Osteocyte (in vitro differentiated cells): ENCODE measurements at regions not wholly inside any gene's neighbourhood (a gene's known extent, or its start where the extent isn't known, plus 50 kb on each side); places are given as distances from the start of the nearest gene placed in this dataset.
A peak's percentile ranks its signal among the peaks of the same experiment; 100 is the strongest.
"Not testable (repeated sequence)": the region's sequence is repeated elsewhere in the genome, so short reads cannot be mapped to it uniquely, and the experiment has no call there.

Experiments used
- DNase-seq: peaks from one replicate; pipeline ENCODE4 v3.0.0; 2021; ENCODE audit warnings: mixed read lengths; ENCODE audit not compliant: unreplicated experiment; ENCODE audit errors: extremely low spot score
- H3K27ac Mint-ChIP-seq: one replicate; pipeline ENCODE4 v1.8.0; 2021; ENCODE audit warnings: mild to moderate bottlenecking, mixed read lengths; ENCODE audit not compliant: unreplicated experiment
- H3K27me3 Mint-ChIP-seq: one replicate; pipeline ENCODE4 v1.8.0; 2021; ENCODE audit warnings: mixed read lengths; ENCODE audit not compliant: unreplicated experiment
- H3K36me3 Mint-ChIP-seq: one replicate; pipeline ENCODE4 v1.8.0; 2021; ENCODE audit warnings: mixed read lengths; ENCODE audit not compliant: unreplicated experiment
- H3K4me1 Mint-ChIP-seq: one replicate; pipeline ENCODE4 v1.8.0; 2021; ENCODE audit warnings: mixed read lengths; ENCODE audit not compliant: unreplicated experiment
- H3K4me3 Mint-ChIP-seq: one replicate; pipeline ENCODE4 v1.8.0; 2021; ENCODE audit warnings: mild to moderate bottlenecking, moderate library complexity, mixed read lengths; ENCODE audit not compliant: unreplicated experiment
- H3K9me3 Mint-ChIP-seq: one replicate; pipeline ENCODE4 v1.8.0; 2021; ENCODE audit warnings: mixed read lengths; ENCODE audit not compliant: unreplicated experiment
- TF ChIP-seq, protein P1 (sequence below): fragments of 200-600 bp; sonication (generic); IDR thresholded peaks from 2 replicates; pipeline ENCODE4 v1.5.0; 2021; ENCODE audit warnings: antibody characterized with exemption, mild to moderate bottlenecking, moderate library complexity

DNA sequence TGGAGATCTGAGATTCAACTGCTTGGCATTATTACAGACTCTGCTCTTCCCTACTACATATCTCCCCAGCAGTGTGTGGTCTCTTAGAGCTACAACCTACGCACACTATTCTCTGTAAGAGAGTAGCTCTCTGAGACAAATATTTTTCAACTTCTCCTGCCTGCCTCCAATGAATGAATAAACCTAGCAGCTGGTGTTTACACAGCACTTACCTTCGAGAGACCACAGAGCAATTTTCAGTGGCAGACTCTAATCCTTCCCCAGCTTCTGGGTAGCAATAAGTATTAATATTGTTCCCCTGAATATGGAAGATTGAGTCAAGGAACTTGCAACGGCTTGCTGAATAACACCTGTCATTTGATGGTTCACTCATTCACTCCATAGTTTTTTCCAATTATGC lies 350.9 kb upstream of the SPAG17 start:
- Mint-ChIP-seq H3K9me3 (no peaks in the 10 kb centered on the region), H3K27ac (no peak overlapping the region), H3K36me3 (no peaks in the 10 kb centered on the region), H3K27me3 (no peaks in the 10 kb centered on the region), H3K4me1 (no peaks in the 10 kb centered on the region), H3K4me3 (no peak overlapping the region)
- TF ChIP-seq, protein P1, sequence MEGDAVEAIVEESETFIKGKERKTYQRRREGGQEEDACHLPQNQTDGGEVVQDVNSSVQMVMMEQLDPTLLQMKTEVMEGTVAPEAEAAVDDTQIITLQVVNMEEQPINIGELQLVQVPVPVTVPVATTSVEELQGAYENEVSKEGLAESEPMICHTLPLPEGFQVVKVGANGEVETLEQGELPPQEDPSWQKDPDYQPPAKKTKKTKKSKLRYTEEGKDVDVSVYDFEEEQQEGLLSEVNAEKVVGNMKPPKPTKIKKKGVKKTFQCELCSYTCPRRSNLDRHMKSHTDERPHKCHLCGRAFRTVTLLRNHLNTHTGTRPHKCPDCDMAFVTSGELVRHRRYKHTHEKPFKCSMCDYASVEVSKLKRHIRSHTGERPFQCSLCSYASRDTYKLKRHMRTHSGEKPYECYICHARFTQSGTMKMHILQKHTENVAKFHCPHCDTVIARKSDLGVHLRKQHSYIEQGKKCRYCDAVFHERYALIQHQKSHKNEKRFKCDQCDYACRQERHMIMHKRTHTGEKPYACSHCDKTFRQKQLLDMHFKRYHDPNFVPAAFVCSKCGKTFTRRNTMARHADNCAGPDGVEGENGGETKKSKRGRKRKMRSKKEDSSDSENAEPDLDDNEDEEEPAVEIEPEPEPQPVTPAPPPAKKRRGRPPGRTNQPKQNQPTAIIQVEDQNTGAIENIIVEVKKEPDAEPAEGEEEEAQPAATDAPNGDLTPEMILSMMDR, result no peak
- no peak for DNase-seq

DNA sequence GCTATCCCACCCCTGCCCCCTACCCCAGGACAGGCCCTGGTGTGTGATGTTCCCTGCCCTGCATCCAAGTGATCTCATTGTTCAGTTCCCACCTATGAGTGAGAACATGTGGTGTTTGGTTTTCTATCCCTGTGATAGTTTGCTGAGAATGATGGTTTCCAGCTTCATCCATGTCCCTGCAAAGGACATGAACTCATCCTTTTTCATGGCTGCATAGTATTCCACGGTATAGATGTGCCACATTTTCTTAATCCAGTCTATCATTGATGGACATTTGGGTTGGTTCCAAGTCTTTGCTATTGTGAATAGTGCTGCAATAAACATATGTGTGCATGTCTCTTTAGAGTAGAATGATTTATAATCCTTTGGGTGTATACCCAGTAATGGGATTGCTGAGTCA lies 326.9 kb upstream of the SPAG17 start:
- not testable (repeated sequence) for H3K36me3 Mint-ChIP-seq, H3K27me3 Mint-ChIP-seq, H3K9me3 Mint-ChIP-seq, H3K27ac Mint-ChIP-seq, DNase-seq, H3K4me1 Mint-ChIP-seq, H3K4me3 Mint-ChIP-seq

DNA sequence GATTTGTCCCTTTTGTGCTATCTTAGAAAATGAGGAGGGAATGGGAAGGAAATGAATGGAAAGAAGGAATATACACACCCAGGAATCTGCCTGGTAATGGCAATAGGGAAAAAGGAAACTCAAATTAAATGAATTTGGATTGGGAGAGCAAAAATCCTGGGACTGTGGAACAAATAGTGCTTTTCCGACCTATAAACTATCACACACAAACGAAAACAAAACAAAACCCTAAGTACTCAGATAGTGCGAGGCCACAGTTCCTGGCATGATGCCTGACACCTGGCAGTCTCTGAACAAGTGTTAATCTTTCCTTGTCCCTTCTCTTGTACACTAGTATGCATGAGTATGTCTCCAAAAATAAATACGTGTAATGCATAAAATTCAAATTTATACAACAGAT lies 319.8 kb upstream of the SPAG17 start:
- TF ChIP-seq, protein P1, result no peak
- H3K4me1 Mint-ChIP-seq, result peaks cover 2% of the 10 kb centered on the region
- H3K27me3 Mint-ChIP-seq, result no peaks in the 10 kb centered on the region
- no peak overlapping the region for H3K27ac Mint-ChIP-seq
- H3K4me3 Mint-ChIP-seq, result no peak overlapping the region
- no peak for DNase-seq
- no peaks in the 10 kb centered on the region for H3K36me3 Mint-ChIP-seq
- no peaks in the 10 kb centered on the region for H3K9me3 Mint-ChIP-seq

DNA sequence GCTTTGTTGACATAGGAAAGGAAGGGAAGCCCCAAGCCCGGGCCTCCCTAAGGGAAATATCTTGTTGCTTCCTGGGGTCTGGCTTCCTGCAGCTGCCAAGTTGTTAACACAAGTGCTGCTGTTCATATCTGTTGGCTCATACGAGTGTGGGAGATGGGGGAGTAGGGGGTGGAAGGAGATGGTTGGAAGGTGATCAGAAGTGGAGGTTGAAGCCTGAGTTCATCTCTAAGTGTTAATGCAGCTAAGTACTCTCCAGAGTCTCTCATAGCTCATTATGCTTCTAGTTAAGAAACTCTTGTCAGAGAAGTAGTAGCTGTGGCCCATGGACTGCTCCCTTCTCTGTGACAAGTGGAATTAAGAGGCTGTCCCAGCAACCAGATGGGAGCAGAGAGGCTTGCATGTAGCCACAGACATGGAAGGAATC lies 319.2 kb upstream of the SPAG17 start:
- Mint-ChIP-seq H3K4me3 (peak overlapping the region; percentile 30), H3K27ac (no peak overlapping the region)

DNA sequence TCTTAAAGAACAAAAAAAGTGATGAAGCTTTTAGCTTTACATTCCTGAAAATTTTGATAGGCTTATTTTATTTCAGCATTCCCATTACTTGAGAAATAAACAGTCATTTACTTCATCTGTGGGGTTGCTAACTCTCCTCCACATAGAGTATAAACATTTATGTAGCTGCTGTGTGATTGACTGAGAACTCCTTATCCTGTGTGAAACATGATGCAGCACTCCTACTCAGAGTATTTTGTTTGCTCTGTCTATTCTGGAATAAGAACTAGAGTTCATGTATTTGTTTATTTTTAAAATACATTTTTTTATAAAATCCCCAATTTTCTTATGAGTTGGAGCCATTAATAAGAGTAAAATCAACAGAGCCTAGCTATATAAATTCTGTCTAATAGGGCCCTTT lies 318.7 kb upstream of the SPAG17 start:
- Mint-ChIP-seq H3K36me3 (no peaks in the 10 kb centered on the region), H3K4me3 (no peak overlapping the region), H3K9me3 (no peaks in the 10 kb centered on the region), H3K4me1 (peaks cover 2% of the 10 kb centered on the region), H3K27me3 (no peaks in the 10 kb centered on the region), H3K27ac (no peak overlapping the region)
- no peak for DNase-seq
- TF ChIP-seq, protein P1, result no peak

More for the DNA sequence above, 319.2 kb upstream of the SPAG17 start:
- Mint-ChIP-seq H3K9me3 (no peaks in the 10 kb centered on the region), H3K27me3 (no peaks in the 10 kb centered on the region), H3K36me3 (no peaks in the 10 kb centered on the region), H3K4me1 (peaks cover 2% of the 10 kb centered on the region)
- DNase-seq, result no peak
- TF ChIP-seq, protein P1, result no peak

DNA sequence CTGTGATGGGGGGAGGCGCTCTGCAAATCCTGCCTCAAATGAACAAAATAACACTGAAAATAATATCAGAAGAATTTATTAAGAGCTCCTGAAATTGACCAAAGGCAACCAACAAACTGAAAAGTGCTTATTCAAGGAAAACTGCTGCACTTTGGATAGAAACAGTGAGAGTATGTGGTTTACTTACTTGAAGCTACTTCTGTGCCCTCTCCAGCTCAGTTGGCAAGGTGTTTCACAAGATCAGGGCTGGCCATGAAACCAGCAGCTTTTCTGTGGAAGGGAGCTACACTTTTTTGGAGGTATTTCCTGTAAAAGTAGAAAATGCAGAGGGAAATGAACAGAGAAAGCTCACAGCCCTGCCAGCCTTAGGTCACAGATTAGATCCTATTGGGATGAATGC lies 310.0 kb upstream of the SPAG17 start:
- no peaks in the 10 kb centered on the region for H3K36me3 Mint-ChIP-seq
- H3K9me3 Mint-ChIP-seq, result no peaks in the 10 kb centered on the region
- no peaks in the 10 kb centered on the region for H3K4me1 Mint-ChIP-seq
- no peak overlapping the region for H3K4me3 Mint-ChIP-seq
- DNase-seq, result no peak
- TF ChIP-seq, protein P1, result no peak
- H3K27ac Mint-ChIP-seq, result no peak overlapping the region
- no peaks in the 10 kb centered on the region for H3K27me3 Mint-ChIP-seq
